ENCODE measurements at regions not wholly inside any gene's neighbourhood (a gene's known extent, or its start where the extent isn't known, plus 50 kb on each side); places are given as distances from the start of the nearest gene placed in this dataset.

GRCh38 chr7:155212301-155213015 is 85.2 kb upstream of the INSIG1 start:
- DNase-seq, result peak in 1 of 10 donors; percentile 68
- intact Hi-C loops (cut with DNase I), result no loop called here

GRCh38 chr7:155213385-155213784 is 84.3 kb upstream of the INSIG1 start:
- DNase-seq, result peak in 3 of 10 donors; percentile 20 to 71 (median 50)
- intact Hi-C loops (cut with DNase I), result no loop called here

GRCh38 chr7:155213955-155214740 is 83.5 kb upstream of the INSIG1 start:
- intact Hi-C loops (cut with DNase I), result no loop called here

GRCh38 chr7:155215576-155216325 is 81.9 kb upstream of the INSIG1 start:
- peak in 2 of 10 donors; percentile 5 to 11 for DNase-seq

More at GRCh38 chr7:155213955-155214740, 83.5 kb upstream of the INSIG1 start:
- peak in 2 of 10 donors; percentile 49 to 52 for DNase-seq

GRCh38 chr7:155216475-155217272 is 81.0 kb upstream of the INSIG1 start:
- intact Hi-C loops (cut with DNase I), result no loop called here
- peak in 2 of 10 donors; percentile 34 to 67 for DNase-seq

More at GRCh38 chr7:155215576-155216325, 81.9 kb upstream of the INSIG1 start:
- intact Hi-C loops (cut with DNase I), result no loop called here

GRCh38 chr7:155217634-155218033 is 80.0 kb upstream of the INSIG1 start:
- intact Hi-C loops (cut with DNase I), result no loop called here
- no peak for DNase-seq

GRCh38 chr7:155218276-155219153 is 79.2 kb upstream of the INSIG1 start:
- intact Hi-C loops (cut with DNase I), result no loop called here
- DNase-seq, result peak in 2 of 10 donors; percentile 57 to 62

- intact Hi-C loops (cut with DNase I), result no loop called here
- peak in 2 of 10 donors; percentile 5 to 49 for DNase-seq
These were observed 78.5 kb upstream of the INSIG1 start for GRCh38 chr7:155219154-155219531.

- intact Hi-C loops (cut with DNase I), result no loop called here
- DNase-seq, result peak in 3 of 10 donors; percentile 53 to 83 (median 78)
These were observed 77.5 kb upstream of the INSIG1 start for GRCh38 chr7:155219947-155220769.

GRCh38 chr7:155220903-155221302 is 76.8 kb upstream of the INSIG1 start:
- intact Hi-C loops (cut with DNase I), result no loop called here
- peak in 3 of 10 donors; percentile 19 to 67 (median 58) for DNase-seq

- peak in 2 of 10 donors; percentile 2 to 35 for DNase-seq
- intact Hi-C loops (cut with DNase I), result no loop called here
These were observed 76.1 kb upstream of the INSIG1 start for GRCh38 chr7:155221547-155221946.

GRCh38 chr7:155222061-155222460 is 75.6 kb upstream of the INSIG1 start:
- intact Hi-C loops (cut with DNase I), result no loop called here
- no peak for DNase-seq

GRCh38 chr7:155222573-155222972 is 75.1 kb upstream of the INSIG1 start:
- DNase-seq, result peak in 2 of 10 donors; percentile 23 to 57
- intact Hi-C loops (cut with DNase I), result no loop called here

- intact Hi-C loops (cut with DNase I), result no loop called here
- DNase-seq, result peak in 3 of 10 donors; percentile 29 to 61 (median 51)
These were observed 74.7 kb upstream of the INSIG1 start for GRCh38 chr7:155223021-155223420.

- intact Hi-C loops (cut with DNase I), result no loop called here
- peak in 1 of 10 donors; percentile 28 for DNase-seq
These were observed 74.2 kb upstream of the INSIG1 start for GRCh38 chr7:155223503-155223902.

GRCh38 chr7:155224116-155224811 is 73.4 kb upstream of the INSIG1 start:
- intact Hi-C loops (cut with DNase I), result no loop called here
- DNase-seq, result peak in 2 of 10 donors; percentile 27 to 55

GRCh38 chr7:155225095-155225494 is 72.6 kb upstream of the INSIG1 start:
- intact Hi-C loops (cut with DNase I), result no loop called here
- DNase-seq, result peak in 3 of 10 donors; percentile 16 to 55 (median 22)
